ENCODE measurements at regions not wholly inside any gene's neighbourhood (a gene's known extent, or its start where the extent isn't known, plus 50 kb on each side); places are given as distances from the start of the nearest gene placed in this dataset.

DNA sequence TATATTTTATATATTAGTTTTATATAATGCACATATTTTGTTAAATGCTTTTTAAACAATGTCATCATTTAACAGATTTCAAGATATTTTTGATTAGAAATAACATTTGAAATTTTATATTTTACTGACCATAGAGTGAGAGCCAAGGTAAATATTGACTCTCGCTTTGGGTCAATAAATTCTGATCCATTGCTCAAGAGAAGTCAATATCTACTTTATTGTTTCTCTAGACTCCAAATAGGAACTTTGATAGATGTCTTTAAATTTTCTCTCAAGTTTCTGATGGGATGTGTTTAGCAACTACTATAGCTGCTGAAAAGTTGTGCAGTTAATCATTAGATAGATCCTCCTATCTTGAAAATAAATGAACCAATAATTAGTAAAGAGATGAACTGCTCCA lies 61.4 kb upstream of the ATXN7L3B start:
- no peak for DNase-seq
- H3K27me3 Mint-ChIP-seq = peaks cover 0 to 6% (median 0%) of the 10 kb centered on the region in 3 donors
- H3K4me3 Mint-ChIP-seq = no peak overlapping the region
- H3K27ac Mint-ChIP-seq = no peak overlapping the region
- H3K9me3 Mint-ChIP-seq = no peaks in the 10 kb centered on the region
- H3K36me3 Mint-ChIP-seq = no peaks in the 10 kb centered on the region
- no peaks in the 10 kb centered on the region for H3K4me1 Mint-ChIP-seq
- ATAC-seq (ENCODE audit: low read depth in 2 of 2) = no peak

GRCh38 chr12:74481078-74481477 lies 56.6 kb upstream of the ATXN7L3B start:
- no peak overlapping the region for H3K4me3 Mint-ChIP-seq
- no peaks in the 10 kb centered on the region for H3K27me3 Mint-ChIP-seq
- DNase-seq (no peak), ATAC-seq (ENCODE audit: low read depth in 2 of 2) (no peak)
- H3K27ac Mint-ChIP-seq = no peak overlapping the region
- H3K4me1 Mint-ChIP-seq = no peaks in the 10 kb centered on the region
- H3K36me3 Mint-ChIP-seq = no peaks in the 10 kb centered on the region
- no peaks in the 10 kb centered on the region for H3K9me3 Mint-ChIP-seq

- H3K4me3 Mint-ChIP-seq = no peak overlapping the region
- H3K9me3 Mint-ChIP-seq = no peaks in the 10 kb centered on the region
- no peaks in the 10 kb centered on the region for H3K4me1 Mint-ChIP-seq
- H3K27me3 Mint-ChIP-seq = no peaks in the 10 kb centered on the region
- ATAC-seq (ENCODE audit: low read depth in 2 of 2) (no peak), DNase-seq (no peak)
- H3K27ac Mint-ChIP-seq = no peak overlapping the region
- no peaks in the 10 kb centered on the region for H3K36me3 Mint-ChIP-seq
These were observed 55.5 kb upstream of the ATXN7L3B start for GRCh38 chr12:74482115-74482514.

- no peaks in the 10 kb centered on the region for H3K4me1 Mint-ChIP-seq
- no peaks in the 10 kb centered on the region for H3K9me3 Mint-ChIP-seq
- DNase-seq = no peak
- H3K4me3 Mint-ChIP-seq = no peak overlapping the region
- no peaks in the 10 kb centered on the region for H3K36me3 Mint-ChIP-seq
- no peaks in the 10 kb centered on the region for H3K27me3 Mint-ChIP-seq
- H3K27ac Mint-ChIP-seq = no peak overlapping the region
- ATAC-seq (ENCODE audit: low read depth in 2 of 2) = no peak
These were observed 54.6 kb upstream of the ATXN7L3B start for GRCh38 chr12:74483057-74483456.
